ENCODE measurements at regions not wholly inside any gene's neighbourhood (a gene's known extent, or its start where the extent isn't known, plus 50 kb on each side); places are given as distances from the start of the nearest gene placed in this dataset.

- TF ChIP-seq, protein P1, sequence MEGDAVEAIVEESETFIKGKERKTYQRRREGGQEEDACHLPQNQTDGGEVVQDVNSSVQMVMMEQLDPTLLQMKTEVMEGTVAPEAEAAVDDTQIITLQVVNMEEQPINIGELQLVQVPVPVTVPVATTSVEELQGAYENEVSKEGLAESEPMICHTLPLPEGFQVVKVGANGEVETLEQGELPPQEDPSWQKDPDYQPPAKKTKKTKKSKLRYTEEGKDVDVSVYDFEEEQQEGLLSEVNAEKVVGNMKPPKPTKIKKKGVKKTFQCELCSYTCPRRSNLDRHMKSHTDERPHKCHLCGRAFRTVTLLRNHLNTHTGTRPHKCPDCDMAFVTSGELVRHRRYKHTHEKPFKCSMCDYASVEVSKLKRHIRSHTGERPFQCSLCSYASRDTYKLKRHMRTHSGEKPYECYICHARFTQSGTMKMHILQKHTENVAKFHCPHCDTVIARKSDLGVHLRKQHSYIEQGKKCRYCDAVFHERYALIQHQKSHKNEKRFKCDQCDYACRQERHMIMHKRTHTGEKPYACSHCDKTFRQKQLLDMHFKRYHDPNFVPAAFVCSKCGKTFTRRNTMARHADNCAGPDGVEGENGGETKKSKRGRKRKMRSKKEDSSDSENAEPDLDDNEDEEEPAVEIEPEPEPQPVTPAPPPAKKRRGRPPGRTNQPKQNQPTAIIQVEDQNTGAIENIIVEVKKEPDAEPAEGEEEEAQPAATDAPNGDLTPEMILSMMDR (IDR thresholded peaks at IDR 0.05; ENCODE audit: insufficient read depth, low read length, poor library complexity, severe bottlenecking) = no peak
- no peaks in the 10 kb centered on the region for H3K27me3 ChIP-seq (replicated peaks; ENCODE audit: control insufficient read depth, insufficient read depth, low read length)
- H3K4me3 ChIP-seq (replicated peaks; ENCODE audit: low read depth, low read length) = no peak overlapping the region
- DNase-seq (ENCODE audit: extremely low read depth, insufficient read length) = no peak
- H3K36me3 ChIP-seq (ENCODE audit: control insufficient read depth, insufficient read depth, low read length) = no peaks in the 10 kb centered on the region
Observed at GRCh38 chr5:89698028-89698427, 711.5 kb downstream of the CETN3 start.

GRCh38 chr5:89697581-89697980 is 712.0 kb downstream of the CETN3 start:
- no peak for DNase-seq (ENCODE audit: extremely low read depth, insufficient read length)
- Histone ChIP-seq H3K36me3 (ENCODE audit: control insufficient read depth, insufficient read depth, low read length) (no peaks in the 10 kb centered on the region), H3K27me3 (replicated peaks; ENCODE audit: control insufficient read depth, insufficient read depth, low read length) (no peaks in the 10 kb centered on the region), H3K4me3 (replicated peaks; ENCODE audit: low read depth, low read length) (no peak overlapping the region)
- TF ChIP-seq, protein P1 (IDR thresholded peaks at IDR 0.05; ENCODE audit: insufficient read depth, low read length, poor library complexity, severe bottlenecking) = no peak

GRCh38 chr5:89695371-89695770 is 714.2 kb downstream of the CETN3 start:
- Histone ChIP-seq H3K36me3 (ENCODE audit: control insufficient read depth, insufficient read depth, low read length) (no peaks in the 10 kb centered on the region), H3K4me3 (replicated peaks; ENCODE audit: low read depth, low read length) (no peak overlapping the region), H3K27me3 (replicated peaks; ENCODE audit: control insufficient read depth, insufficient read depth, low read length) (no peaks in the 10 kb centered on the region)
- TF ChIP-seq, protein P1 (IDR thresholded peaks at IDR 0.05; ENCODE audit: insufficient read depth, low read length, poor library complexity, severe bottlenecking) = no peak
- no peak for DNase-seq (ENCODE audit: extremely low read depth, insufficient read length)

- DNase-seq (ENCODE audit: extremely low read depth, insufficient read length) = no peak
- H3K4me3 ChIP-seq (replicated peaks; ENCODE audit: low read depth, low read length) = no peak overlapping the region
- H3K27me3 ChIP-seq (replicated peaks; ENCODE audit: control insufficient read depth, insufficient read depth, low read length) = no peaks in the 10 kb centered on the region
- TF ChIP-seq, protein P1 (IDR thresholded peaks at IDR 0.05; ENCODE audit: insufficient read depth, low read length, poor library complexity, severe bottlenecking) = no peak
- no peaks in the 10 kb centered on the region for H3K36me3 ChIP-seq (ENCODE audit: control insufficient read depth, insufficient read depth, low read length)
Observed at GRCh38 chr5:89694026-89694550, 715.5 kb downstream of the CETN3 start.

- H3K4me3 ChIP-seq (replicated peaks; ENCODE audit: low read depth, low read length) = no peak overlapping the region
- TF ChIP-seq, protein P1 (IDR thresholded peaks at IDR 0.05; ENCODE audit: insufficient read depth, low read length, poor library complexity, severe bottlenecking) = no peak
- DNase-seq (ENCODE audit: extremely low read depth, insufficient read length) = peak; percentile 8
- no peaks in the 10 kb centered on the region for H3K27me3 ChIP-seq (replicated peaks; ENCODE audit: control insufficient read depth, insufficient read depth, low read length)
- no peaks in the 10 kb centered on the region for H3K36me3 ChIP-seq (ENCODE audit: control insufficient read depth, insufficient read depth, low read length)
Observed at GRCh38 chr5:89690331-89690730, 719.2 kb downstream of the CETN3 start.
